Suprapubic skin (tissue), 3 donors: ENCODE measurements at regions not wholly inside any gene's neighbourhood (a gene's known extent, or its start where the extent isn't known, plus 50 kb on each side); places are given as distances from the start of the nearest gene placed in this dataset.

Source experiments
- EP300 ChIP-seq: sonication (generic); formaldehyde crosslinking; IDR thresholded peaks from one replicate; pipeline ENCODE4 v1.6.1; 2017; ENCODE audit warnings: antibody characterized with exemption
- TF ChIP-seq, protein P1 (sequence below), 2 donors: fragments of 200-600 bp in 1 of 2; fragments of 450-650 bp in 1 of 2; sonication (generic) in 1 of 2; IDR thresholded peaks; one replicate each; pipeline ENCODE4 v1.5.1; 2016 to 2019; ENCODE audit warnings: antibody characterized with exemption in 2 of 2, mild to moderate bottlenecking in 1 of 2, moderate library complexity in 1 of 2

DNA sequence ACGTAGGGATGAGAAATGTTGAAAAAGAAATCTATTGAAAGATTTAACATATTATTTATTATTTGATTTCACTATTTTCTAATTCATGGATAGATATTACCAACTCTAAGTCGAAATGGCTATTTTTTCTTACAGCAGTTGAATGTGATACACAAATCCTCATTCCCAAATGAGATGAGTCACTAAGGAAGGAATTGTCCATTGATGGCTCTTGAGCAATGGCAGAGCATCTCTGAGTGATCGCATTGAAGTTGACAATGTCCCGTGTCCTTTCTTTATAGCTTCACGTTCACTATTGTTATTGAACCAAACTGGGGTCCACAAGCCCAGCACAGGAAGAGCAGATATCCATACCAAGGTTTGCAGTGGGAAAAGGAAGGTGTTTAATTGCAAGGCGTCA lies 648.3 kb upstream of the SPRY2 start:
- no peak for TF ChIP-seq EP300
- TF ChIP-seq, protein P1, sequence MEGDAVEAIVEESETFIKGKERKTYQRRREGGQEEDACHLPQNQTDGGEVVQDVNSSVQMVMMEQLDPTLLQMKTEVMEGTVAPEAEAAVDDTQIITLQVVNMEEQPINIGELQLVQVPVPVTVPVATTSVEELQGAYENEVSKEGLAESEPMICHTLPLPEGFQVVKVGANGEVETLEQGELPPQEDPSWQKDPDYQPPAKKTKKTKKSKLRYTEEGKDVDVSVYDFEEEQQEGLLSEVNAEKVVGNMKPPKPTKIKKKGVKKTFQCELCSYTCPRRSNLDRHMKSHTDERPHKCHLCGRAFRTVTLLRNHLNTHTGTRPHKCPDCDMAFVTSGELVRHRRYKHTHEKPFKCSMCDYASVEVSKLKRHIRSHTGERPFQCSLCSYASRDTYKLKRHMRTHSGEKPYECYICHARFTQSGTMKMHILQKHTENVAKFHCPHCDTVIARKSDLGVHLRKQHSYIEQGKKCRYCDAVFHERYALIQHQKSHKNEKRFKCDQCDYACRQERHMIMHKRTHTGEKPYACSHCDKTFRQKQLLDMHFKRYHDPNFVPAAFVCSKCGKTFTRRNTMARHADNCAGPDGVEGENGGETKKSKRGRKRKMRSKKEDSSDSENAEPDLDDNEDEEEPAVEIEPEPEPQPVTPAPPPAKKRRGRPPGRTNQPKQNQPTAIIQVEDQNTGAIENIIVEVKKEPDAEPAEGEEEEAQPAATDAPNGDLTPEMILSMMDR (IDR thresholded peaks at IDR 0.05) = no peak
